AG04449 (cell line): ENCODE measurements at regions not wholly inside any gene's neighbourhood (a gene's known extent, or its start where the extent isn't known, plus 50 kb on each side); places are given as distances from the start of the nearest gene placed in this dataset.

ENCODE experiments used
- CTCF ChIA-PET: fragments of 350-600 bp; formaldehyde crosslinking; extraction: SDS; loops from one replicate; lab custom pipeline; 2021; ENCODE audit warnings: antibody characterized with exemption; lab: Yijun Ruan, JAX
- POLR2A ChIA-PET: fragments of 400-600, 350-600 bp; formaldehyde crosslinking; extraction: SDS; loops from one replicate; lab custom pipeline; 2020; ENCODE audit warnings: antibody characterized with exemption, inconsistent platforms; lab: Yijun Ruan, JAX
- DNase-seq: peaks from one replicate; pipeline ENCODE4 v3.0.0-alpha.2; 2010; ENCODE audit warnings: low read depth, low spot score
- H3K4me3 ChIP-seq: 2 replicates; pipeline ENCODE4 v1.5.1; 2011; ENCODE audit warnings: low read depth, mild to moderate bottlenecking, control low read depth, low read length
- CTCF ChIP-seq: IDR thresholded peaks from one replicate; pipeline ENCODE4 v1.5.1; 2011; ENCODE audit warnings: mild to moderate bottlenecking, moderate library complexity, low read length, control low read depth, inconsistent platforms; ENCODE audit not compliant: insufficient read depth; ENCODE audit errors: missing control alignments

- DNase-seq, result no peak
- no peak for TF ChIP-seq CTCF
- POLR2A ChIA-PET, result no interaction called here
- no peak overlapping the region for H3K4me3 ChIP-seq
- CTCF ChIA-PET, result interaction anchor here (1.1 to 2.8 kb wide), 4 partner anchors 8 to 384 kb away, joined by 3 to 13 read pairs (median 6); no protein-coding TSS in a partner anchor
Measured at GRCh38 chr6:130314271-130314670, 51.5 kb upstream of the TMEM200A start.

- no peak overlapping the region for H3K4me3 ChIP-seq
- CTCF ChIA-PET, result interaction anchor here (1.0 to 2.8 kb wide), 3 partner anchors 9 to 386 kb away, joined by 4 to 13 read pairs (median 10); no protein-coding TSS in a partner anchor
- DNase-seq, result no peak
- POLR2A ChIA-PET, result no interaction called here
- no peak for TF ChIP-seq CTCF
Measured at GRCh38 chr6:130313206-130313605, 52.6 kb upstream of the TMEM200A start.

GRCh38 chr6:130309028-130309427 is 56.8 kb upstream of the TMEM200A start:
- POLR2A ChIA-PET, result no interaction called here
- H3K4me3 ChIP-seq, result no peak overlapping the region
- CTCF ChIA-PET, result interaction anchor here (1.6 to 6.3 kb wide), 4 partner anchors 9 to 563 kb away, joined by 5 to 48 read pairs (median 12); no protein-coding TSS in a partner anchor
- TF ChIP-seq CTCF, result no peak
- no peak for DNase-seq

- ChIA-PET POLR2A (no interaction called here), CTCF (interaction anchor here (1.4 to 6.3 kb wide), 7 partner anchors 10 to 564 kb away, joined by 4 to 48 read pairs (median 7); no protein-coding TSS in a partner anchor)
- H3K4me3 ChIP-seq, result no peak overlapping the region
- no peak for TF ChIP-seq CTCF
- DNase-seq, result peak; percentile 34
Measured at GRCh38 chr6:130307752-130308361, 58.0 kb upstream of the TMEM200A start.

GRCh38 chr6:130306377-130306776 is 59.4 kb upstream of the TMEM200A start:
- CTCF ChIA-PET, result interaction anchor here (1.4 to 6.3 kb wide), 5 partner anchors 8 to 24 kb away, joined by 4 to 48 read pairs (median 6); no protein-coding TSS in a partner anchor
- no peak overlapping the region for H3K4me3 ChIP-seq
- DNase-seq, result no peak
- no peak for TF ChIP-seq CTCF
- POLR2A ChIA-PET, result no interaction called here

- ChIA-PET CTCF (interaction anchor here (1.6 to 6.3 kb wide), 3 partner anchors 10 to 21 kb away, joined by 3 to 48 read pairs (median 4); no protein-coding TSS in a partner anchor), POLR2A (interaction anchor here (0.7 kb wide), 1 partner anchor 13 kb away, joined by 3 read pairs; no protein-coding TSS in a partner anchor)
- no peak for TF ChIP-seq CTCF
- DNase-seq, result no peak
- H3K4me3 ChIP-seq, result no peak overlapping the region
Measured at GRCh38 chr6:130303431-130303830, 62.4 kb upstream of the TMEM200A start.
